PC-3 (cell line): ENCODE measurements at regions not wholly inside any gene's neighbourhood (a gene's known extent, or its start where the extent isn't known, plus 50 kb on each side); places are given as distances from the start of the nearest gene placed in this dataset.

Experiments used
- ATAC-seq: fragments of 200-7000 bp; cut with Tn5 transposase; 2 replicates; pipeline ENCODE4 v1.9.1; 2020; ENCODE audit warnings: mild to moderate bottlenecking, moderate library complexity
- BruUV-seq: library from RNA; stranded (reverse); fragments of 400-500 nt; replicated peaks from 2 replicates; lab custom pipeline; 2021; lab: Mats Ljungman, UMichigan
- CTCF ChIA-PET: fragments of 300-600 bp; sonication (Branson Sonifier 250); formaldehyde crosslinking; loops from one replicate; lab custom pipeline; 2022; ENCODE audit warnings: antibody characterized with exemption; lab: Charles Lee
- POLR2A ChIA-PET: fragments of 300-600 bp; sonication (Branson Sonifier 250); formaldehyde crosslinking; loops from one replicate; lab custom pipeline; 2022; ENCODE audit warnings: antibody characterized with exemption; ENCODE audit not compliant: unreplicated experiment; lab: Charles Lee
- DNase-seq: peaks from one replicate; pipeline ENCODE4 v3.0.0-alpha.2; 2015
- H2AFZ ChIP-seq: fragments of 300-600 bp; sonication (generic); 2 replicates; pipeline ENCODE4 v1.6.0; 2016; ENCODE audit warnings: antibody characterized with exemption, low read length
- H3F3A ChIP-seq: fragments of 300-600 bp; sonication (generic); one replicate; pipeline ENCODE4 v1.6.0; 2017; ENCODE audit warnings: antibody characterized with exemption, low read length, control low read depth, mild to moderate bottlenecking; ENCODE audit not compliant: unreplicated experiment
- H3K27ac ChIP-seq: fragments of 300-600 bp; sonication (generic); 2 replicates; pipeline ENCODE4 v1.5.1; 2016; ENCODE audit warnings: mild to moderate bottlenecking, low read length
- H3K27me3 ChIP-seq: fragments of 300-600 bp; sonication (generic); 2 replicates; pipeline ENCODE4 v1.6.1; 2016; ENCODE audit warnings: low read length, mixed read lengths
- H3K36me3 ChIP-seq: fragments of 300-600 bp; sonication (generic); 2 replicates; pipeline ENCODE4 v1.6.1; 2016; ENCODE audit warnings: low read depth, mixed run types, low read length, mixed read lengths
- H3K4me1 ChIP-seq: fragments of 300-600 bp; sonication (generic); 2 replicates; pipeline ENCODE4 v1.5.1; 2016; ENCODE audit warnings: low read length; ENCODE audit not compliant: insufficient read depth
- H3K4me2 ChIP-seq: fragments of 300-600 bp; sonication (generic); 2 replicates; pipeline ENCODE4 v1.6.0; 2016; ENCODE audit warnings: low read length
- H3K4me3 ChIP-seq: fragments of 300-600 bp; sonication (generic); 2 replicates; pipeline ENCODE4 v1.5.1; 2016; ENCODE audit warnings: mild to moderate bottlenecking, low read length, mixed read lengths
- H3K79me2 ChIP-seq: fragments of 300-600 bp; sonication (generic); 2 replicates; pipeline ENCODE4 v1.6.1; 2017; ENCODE audit warnings: low read length, mixed read lengths
- H3K9ac ChIP-seq: fragments of 300-600 bp; sonication (generic); 2 replicates; pipeline ENCODE4 v1.6.0; 2016; ENCODE audit warnings: mild to moderate bottlenecking, low read length
- H3K9me2 ChIP-seq: fragments of 300-600 bp; sonication (generic); replicated peaks from 2 replicates; pipeline ENCODE4 v1.6.1; 2016; ENCODE audit warnings: mixed run types, low read length, mixed read lengths
- H3K9me3 ChIP-seq: fragments of 300-600 bp; sonication (generic); 2 replicates; pipeline ENCODE4 v1.6.1; 2016; ENCODE audit warnings: low read length, mixed read lengths
- H4K20me1 ChIP-seq: fragments of 300-600 bp; sonication (generic); 2 replicates; pipeline ENCODE4 v1.6.1; 2016; ENCODE audit warnings: low read length, mixed read lengths
- CTCF ChIP-seq: fragments of 300-600 bp; sonication (generic); conservative IDR thresholded peaks from 2 replicates; pipeline ENCODE4 v1.5.1; 2017; ENCODE audit warnings: antibody characterized with exemption, low read depth, mild to moderate bottlenecking, low read length
- EZH2 ChIP-seq: fragments of 300-600 bp; sonication (generic); IDR thresholded peaks from one replicate; pipeline ENCODE4 v1.6.1; 2017; ENCODE audit warnings: antibody characterized with exemption, mild to moderate bottlenecking, low read length; ENCODE audit not compliant: unreplicated experiment
- EZH2phosphoT487 ChIP-seq: fragments of 300-600 bp; sonication (generic); IDR thresholded peaks from 2 replicates; pipeline ENCODE4 v1.6.1; 2018; ENCODE audit warnings: mild to moderate bottlenecking, antibody characterized with exemption, low read length, borderline replicate concordance
- intact Hi-C: fragments of 100-400 bp; cut with micrococcal nuclease; formaldehyde crosslinking; loops from 2 replicates; pipeline ENCODE4 v1.9.0; 2023

GRCh38 chr11:43545610-43546009, 134.9 kb upstream of the HSD17B12 start:
- DNase-seq (no peak), ATAC-seq (no peak)
- no peaks in the 10 kb centered on the region for H3F3A ChIP-seq
- BruUV-seq = no TSS peak
- H3K9ac ChIP-seq = no peak overlapping the region
- no peak overlapping the region for H3K4me3 ChIP-seq
- H2AFZ ChIP-seq = no peak overlapping the region
- TF ChIP-seq EZH2 = no peak
- no peak for TF ChIP-seq CTCF
- TF ChIP-seq EZH2phosphoT487 = no peak
- H3K27ac ChIP-seq = no peak overlapping the region
- H3K4me2 ChIP-seq = no peak overlapping the region
- no peaks in the 10 kb centered on the region for H3K9me2 ChIP-seq
- no peaks in the 10 kb centered on the region for H3K4me1 ChIP-seq
- no peaks in the 10 kb centered on the region for H3K9me3 ChIP-seq
- POLR2A ChIA-PET = no interaction called here
- no peaks in the 10 kb centered on the region for H3K79me2 ChIP-seq
- peaks cover 21% of the 10 kb centered on the region; the same call in 1 of the 2 replicates for H3K27me3 ChIP-seq
- intact Hi-C loops = no loop called here
- no peaks in the 10 kb centered on the region for H4K20me1 ChIP-seq
- CTCF ChIA-PET = no interaction called here
- H3K36me3 ChIP-seq = no peaks in the 10 kb centered on the region

- no peaks in the 10 kb centered on the region for H3K9me2 ChIP-seq
- no peaks in the 10 kb centered on the region for H3K4me1 ChIP-seq
- no peaks in the 10 kb centered on the region for H3F3A ChIP-seq
- DNase-seq (no peak), ATAC-seq (no peak)
- H3K79me2 ChIP-seq = no peaks in the 10 kb centered on the region
- no peaks in the 10 kb centered on the region for H3K36me3 ChIP-seq
- H2AFZ ChIP-seq = no peak overlapping the region
- H4K20me1 ChIP-seq = no peaks in the 10 kb centered on the region
- no peak overlapping the region for H3K4me2 ChIP-seq
- H3K9me3 ChIP-seq = no peaks in the 10 kb centered on the region
- no peak overlapping the region for H3K4me3 ChIP-seq
- H3K27ac ChIP-seq = no peak overlapping the region
- POLR2A ChIA-PET = no interaction called here
- peaks cover 11% of the 10 kb centered on the region; the same call in 1 of the 2 replicates for H3K27me3 ChIP-seq
- no TSS peak for BruUV-seq
- intact Hi-C loops = no loop called here
- CTCF ChIA-PET = no interaction called here
- TF ChIP-seq CTCF = no peak
- no peak for TF ChIP-seq EZH2
- TF ChIP-seq EZH2phosphoT487 = no peak
- H3K9ac ChIP-seq = no peak overlapping the region
Observed at GRCh38 chr11:43546561-43547429, 133.7 kb upstream of the HSD17B12 start.

- Histone ChIP-seq H3K27me3 (0 out of 2 replicates have a peak, but pooled peaks cover 10% of the 10 kb centered on the region), H3K9me2 (no peaks in the 10 kb centered on the region), H3K79me2 (no peaks in the 10 kb centered on the region), H4K20me1 (no peaks in the 10 kb centered on the region), H3K4me3 (no peak overlapping the region), H3K9me3 (no peaks in the 10 kb centered on the region), H3K4me2 (no peak overlapping the region), H3K4me1 (no peaks in the 10 kb centered on the region), H3K27ac (no peak overlapping the region), H3F3A (no peaks in the 10 kb centered on the region), H3K9ac (no peak overlapping the region), H3K36me3 (no peaks in the 10 kb centered on the region), H2AFZ (no peak overlapping the region)
- TF ChIP-seq EZH2phosphoT487 (no peak), EZH2 (no peak), CTCF (no peak)
- no peak for DNase-seq
- ChIA-PET CTCF (no interaction called here), POLR2A (no interaction called here)
- no TSS peak for BruUV-seq
- intact Hi-C loops = no loop called here
- ATAC-seq = no peak
Observed at GRCh38 chr11:43547430-43547831, 133.1 kb upstream of the HSD17B12 start.
